SU-DHL-6 (cell line): ENCODE measurements at regions not wholly inside any gene's neighbourhood (a gene's known extent, or its start where the extent isn't known, plus 50 kb on each side); places are given as distances from the start of the nearest gene placed in this dataset.

Source experiments
- H2AFZ ChIP-seq: fragments of 200-600 bp; sonication (generic); 2 replicates; pipeline ENCODE4 v1.6.1; 2014; ENCODE audit warnings: low read depth, mild to moderate bottlenecking, moderate library complexity, mixed read lengths, antibody characterized with exemption, low read length; ENCODE audit not compliant: severe bottlenecking
- H3F3A ChIP-seq: fragments of 200-600 bp; shearing (Covaris generic); 2 replicates; pipeline ENCODE4 v1.6.0; 2016; ENCODE audit warnings: antibody characterized with exemption, mild to moderate bottlenecking; ENCODE audit not compliant: insufficient read depth
- H3K27ac ChIP-seq: fragments of 200-600 bp; sonication (generic); 2 replicates; pipeline ENCODE4 v1.5.1; 2016; ENCODE audit warnings: low read depth, mild to moderate bottlenecking, low read length, moderate library complexity, mixed read lengths
- H3K27me3 ChIP-seq: fragments of 200-600 bp; sonication (generic), shearing (Covaris generic); 2 replicates; pipeline ENCODE4 v1.6.0; 2014; ENCODE audit warnings: mild to moderate bottlenecking, low read length
- H3K36me3 ChIP-seq: fragments of 200-600 bp; sonication (generic); 2 replicates; pipeline ENCODE4 v1.6.1; 2014; ENCODE audit warnings: mild to moderate bottlenecking, low read length, mixed read lengths
- H3K4me2 ChIP-seq: fragments of 300-600, 200-600 bp; shearing (Covaris generic), sonication (generic); 2 replicates; pipeline ENCODE4 v1.6.0; 2014; ENCODE audit warnings: low read length, low read depth, mild to moderate bottlenecking; ENCODE audit not compliant: poor library complexity, severe bottlenecking
- H3K4me3 ChIP-seq: fragments of 200-600 bp; sonication (generic); 2 replicates; pipeline ENCODE4 v1.5.1; 2014; ENCODE audit warnings: antibody characterized with exemption, low read length, mild to moderate bottlenecking, mixed read lengths; ENCODE audit not compliant: insufficient read depth, poor library complexity, severe bottlenecking
- H3K79me2 ChIP-seq: fragments of 200-600 bp; sonication (generic); 2 replicates; pipeline ENCODE4 v1.6.1; 2014; ENCODE audit warnings: mild to moderate bottlenecking, low read length, moderate library complexity; ENCODE audit not compliant: insufficient read depth
- H3K9ac ChIP-seq: fragments of 200-600 bp; sonication (generic); 2 replicates; pipeline ENCODE4 v1.7.0; 2014; ENCODE audit warnings: mild to moderate bottlenecking, low read length
- H3K9me2 ChIP-seq: fragments of 200-600 bp; sonication (generic); replicated peaks from 2 replicates; pipeline ENCODE4 v1.6.1; 2014; ENCODE audit warnings: low read length; ENCODE audit not compliant: insufficient read depth
- H3K9me3 ChIP-seq: fragments of 200-600 bp; sonication (generic); 2 replicates; pipeline ENCODE4 v1.6.1; 2014; ENCODE audit warnings: low read length, mixed read lengths; ENCODE audit not compliant: insufficient read depth
- H4K20me1 ChIP-seq: fragments of 200-600 bp; sonication (generic); 2 replicates; pipeline ENCODE4 v1.6.1; 2014; ENCODE audit warnings: low read depth, mild to moderate bottlenecking, antibody characterized with exemption, low read length, moderate library complexity, mixed read lengths
- CTCF ChIP-seq: fragments of 200-600 bp; sonication (generic); IDR thresholded peaks from one replicate; pipeline ENCODE4 v1.5.1; 2017; ENCODE audit warnings: antibody characterized with exemption, mild to moderate bottlenecking, low read length, moderate library complexity; ENCODE audit not compliant: insufficient read depth, poor library complexity, severe bottlenecking
- EZH2phosphoT487 ChIP-seq: fragments of 200-600 bp; sonication (generic), shearing (Covaris generic); conservative IDR thresholded peaks from 2 replicates; pipeline ENCODE4 v1.6.1; 2018; ENCODE audit warnings: mild to moderate bottlenecking, antibody characterized with exemption, low read length, moderate library complexity, mixed read lengths

- Histone ChIP-seq H3K36me3 (no peaks in the 10 kb centered on the region), H4K20me1 (no peaks in the 10 kb centered on the region), H3K4me3 (no peak overlapping the region), H3K79me2 (no peaks in the 10 kb centered on the region), H3K9ac (no peak overlapping the region), H2AFZ (no peak overlapping the region), H3K27ac (no peak overlapping the region), H3K4me2 (no peak overlapping the region), H3K9me2 (no peaks in the 10 kb centered on the region), H3K9me3 (no peaks in the 10 kb centered on the region), H3K27me3 (no peaks in the 10 kb centered on the region), H3F3A (no peaks in the 10 kb centered on the region)
- no peak for TF ChIP-seq EZH2phosphoT487
- TF ChIP-seq CTCF = no peak
These were observed 292.4 kb downstream of the SS18 start for GRCh38 chr18:25798046-25798445.

GRCh38 chr18:25795213-25795612 lies 295.2 kb downstream of the SS18 start:
- Histone ChIP-seq H3K9me2 (no peaks in the 10 kb centered on the region), H3K79me2 (no peaks in the 10 kb centered on the region), H3K36me3 (no peaks in the 10 kb centered on the region), H3K27ac (no peak overlapping the region), H2AFZ (no peak overlapping the region), H3F3A (no peaks in the 10 kb centered on the region), H3K9ac (no peak overlapping the region), H3K4me2 (no peak overlapping the region), H3K9me3 (no peaks in the 10 kb centered on the region), H3K4me3 (no peak overlapping the region), H3K27me3 (no peaks in the 10 kb centered on the region), H4K20me1 (no peaks in the 10 kb centered on the region)
- TF ChIP-seq EZH2phosphoT487 = no peak

- Histone ChIP-seq H2AFZ (no peak overlapping the region), H3K9me2 (no peaks in the 10 kb centered on the region), H3K4me2 (no peak overlapping the region), H3K27me3 (no peaks in the 10 kb centered on the region), H3K9ac (no peak overlapping the region), H3K9me3 (no peaks in the 10 kb centered on the region), H3K4me3 (no peak overlapping the region), H3F3A (no peaks in the 10 kb centered on the region), H3K36me3 (no peaks in the 10 kb centered on the region), H3K27ac (no peak overlapping the region), H4K20me1 (no peaks in the 10 kb centered on the region), H3K79me2 (no peaks in the 10 kb centered on the region)
- TF ChIP-seq EZH2phosphoT487 (no peak), CTCF (no peak)
These were observed 303.1 kb downstream of the SS18 start for GRCh38 chr18:25787276-25787675.

- Histone ChIP-seq H3F3A (no peaks in the 10 kb centered on the region), H3K79me2 (no peaks in the 10 kb centered on the region), H3K36me3 (no peaks in the 10 kb centered on the region), H3K27me3 (no peaks in the 10 kb centered on the region), H3K9me3 (no peaks in the 10 kb centered on the region), H3K9me2 (no peaks in the 10 kb centered on the region), H2AFZ (no peak overlapping the region), H3K4me3 (no peak overlapping the region), H3K27ac (no peak overlapping the region), H3K9ac (no peak overlapping the region), H3K4me2 (no peak overlapping the region), H4K20me1 (no peaks in the 10 kb centered on the region)
- TF ChIP-seq EZH2phosphoT487 (no peak), CTCF (no peak)
These were observed 303.7 kb downstream of the SS18 start for GRCh38 chr18:25786758-25787157.
